WI38 (cell line): ENCODE measurements at regions not wholly inside any gene's neighbourhood (a gene's known extent, or its start where the extent isn't known, plus 50 kb on each side); places are given as distances from the start of the nearest gene placed in this dataset.
"Not testable (repeated sequence)": the region's sequence is repeated elsewhere in the genome, so short reads cannot be mapped to it uniquely, and the experiment has no call there.

Source experiments
- H3K4me3 ChIP-seq: 2 replicates; pipeline ENCODE4 v1.5.1; 2011; ENCODE audit warnings: low read depth, mild to moderate bottlenecking, control low read depth, low read length
- TF ChIP-seq, protein P1 (sequence below): IDR thresholded peaks from 2 replicates; pipeline ENCODE4 v1.5.1; 2012; ENCODE audit warnings: low read depth, mild to moderate bottlenecking, control low read depth, low read length

DNA sequence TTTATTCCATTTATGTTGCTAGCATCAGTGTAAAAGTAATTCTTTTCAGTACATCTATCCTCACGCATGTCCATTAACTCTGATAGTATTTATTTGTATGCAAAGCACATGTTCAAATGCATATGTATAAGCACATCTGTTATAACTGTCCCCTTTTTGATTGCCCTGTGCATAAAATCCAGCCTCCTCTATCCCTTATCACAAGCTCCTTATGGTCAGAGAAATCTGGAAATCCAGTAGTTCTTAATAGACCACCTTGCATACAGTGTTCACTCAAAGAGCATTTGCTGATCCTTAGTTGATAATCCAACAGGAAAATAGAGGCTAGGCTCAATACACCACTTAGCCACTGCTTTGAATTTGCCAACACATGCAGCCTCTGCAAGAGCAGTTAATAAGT, 443.5 kb downstream of the AASDHPPT start:
- TF ChIP-seq, protein P1, sequence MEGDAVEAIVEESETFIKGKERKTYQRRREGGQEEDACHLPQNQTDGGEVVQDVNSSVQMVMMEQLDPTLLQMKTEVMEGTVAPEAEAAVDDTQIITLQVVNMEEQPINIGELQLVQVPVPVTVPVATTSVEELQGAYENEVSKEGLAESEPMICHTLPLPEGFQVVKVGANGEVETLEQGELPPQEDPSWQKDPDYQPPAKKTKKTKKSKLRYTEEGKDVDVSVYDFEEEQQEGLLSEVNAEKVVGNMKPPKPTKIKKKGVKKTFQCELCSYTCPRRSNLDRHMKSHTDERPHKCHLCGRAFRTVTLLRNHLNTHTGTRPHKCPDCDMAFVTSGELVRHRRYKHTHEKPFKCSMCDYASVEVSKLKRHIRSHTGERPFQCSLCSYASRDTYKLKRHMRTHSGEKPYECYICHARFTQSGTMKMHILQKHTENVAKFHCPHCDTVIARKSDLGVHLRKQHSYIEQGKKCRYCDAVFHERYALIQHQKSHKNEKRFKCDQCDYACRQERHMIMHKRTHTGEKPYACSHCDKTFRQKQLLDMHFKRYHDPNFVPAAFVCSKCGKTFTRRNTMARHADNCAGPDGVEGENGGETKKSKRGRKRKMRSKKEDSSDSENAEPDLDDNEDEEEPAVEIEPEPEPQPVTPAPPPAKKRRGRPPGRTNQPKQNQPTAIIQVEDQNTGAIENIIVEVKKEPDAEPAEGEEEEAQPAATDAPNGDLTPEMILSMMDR: no peak
- H3K4me3 ChIP-seq: no peak overlapping the region

- no peak overlapping the region for H3K4me3 ChIP-seq
Observed at GRCh38 chr11:106523171-106523570, 445.7 kb downstream of the AASDHPPT start.

GRCh38 chr11:106523921-106524320, 446.5 kb downstream of the AASDHPPT start:
- TF ChIP-seq, protein P1: no peak
- H3K4me3 ChIP-seq: no peak overlapping the region

More at GRCh38 chr11:106523171-106523570, 445.7 kb downstream of the AASDHPPT start:
- TF ChIP-seq, protein P1: no peak

DNA sequence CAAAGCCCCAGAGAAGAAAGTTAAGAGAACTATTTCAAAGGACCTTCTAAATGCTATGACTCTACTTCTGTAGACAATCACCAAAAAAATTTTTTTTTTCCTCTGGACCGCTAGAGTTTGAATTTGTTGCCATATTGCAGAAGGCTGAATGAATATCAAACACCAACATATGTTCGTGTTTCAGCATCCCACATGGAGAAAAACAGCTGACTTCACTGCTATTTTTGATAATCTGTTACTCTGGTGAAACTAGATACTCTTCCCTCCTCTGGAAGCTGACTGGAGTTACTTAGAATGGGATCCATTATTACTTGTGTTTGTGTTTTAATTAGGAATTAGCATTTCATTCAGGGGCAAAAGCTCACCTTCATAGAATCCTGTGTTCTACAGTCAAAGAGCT, 447.0 kb downstream of the AASDHPPT start:
- no peak overlapping the region for H3K4me3 ChIP-seq
- TF ChIP-seq, protein P1: no peak

DNA sequence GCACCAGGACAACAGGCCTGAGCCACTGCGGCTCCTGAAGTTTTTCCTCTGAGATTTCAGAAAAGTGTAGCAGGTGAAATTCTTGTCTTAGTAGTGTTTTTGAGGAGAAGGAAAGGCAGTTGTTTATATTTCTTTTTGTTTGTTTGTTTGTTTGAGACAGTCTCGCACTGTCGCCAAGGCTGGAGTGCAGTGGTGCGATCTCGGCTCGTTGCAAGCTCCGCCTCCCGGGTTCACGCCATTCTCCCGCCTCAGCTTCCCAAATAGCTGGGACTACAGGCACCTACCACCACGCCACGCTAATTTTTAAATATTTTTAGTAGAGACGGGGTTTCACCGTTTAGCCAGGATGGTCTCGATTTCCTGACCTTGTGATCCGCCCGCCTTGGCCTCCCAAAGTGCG, 454.2 kb downstream of the AASDHPPT start:
- not testable (repeated sequence) for H3K4me3 ChIP-seq

DNA sequence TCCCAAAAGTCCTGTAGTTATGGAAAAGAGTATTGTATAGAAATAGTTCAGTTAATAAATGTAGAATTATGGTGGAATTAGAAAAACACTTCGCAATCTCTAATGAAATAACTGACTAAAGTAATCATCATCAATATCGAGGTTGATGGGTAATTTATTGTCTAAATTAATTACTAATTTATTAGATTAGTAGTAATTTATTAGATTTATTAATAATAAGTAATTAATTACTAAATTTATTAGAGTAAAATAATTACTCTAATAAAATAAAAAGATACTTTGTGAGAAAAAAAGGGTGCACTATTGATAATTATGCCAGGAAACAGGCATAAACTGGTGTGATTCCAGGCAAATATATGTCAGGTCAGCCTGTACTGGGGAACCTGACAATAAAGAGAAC, 455.6 kb downstream of the AASDHPPT start:
- TF ChIP-seq, protein P1: no peak
- no peak overlapping the region for H3K4me3 ChIP-seq

GRCh38 chr11:106540001-106540400, 462.5 kb downstream of the AASDHPPT start:
- H3K4me3 ChIP-seq: no peak overlapping the region
- TF ChIP-seq, protein P1: no peak

GRCh38 chr11:106548406-106548805, 469.9 kb downstream of the GUCY1A2 start:
- no peak overlapping the region for H3K4me3 ChIP-seq
- TF ChIP-seq, protein P1: no peak
